ENCODE measurements at regions not wholly inside any gene's neighbourhood (a gene's known extent, or its start where the extent isn't known, plus 50 kb on each side); places are given as distances from the start of the nearest gene placed in this dataset.
A peak's percentile ranks its signal among the peaks of the same experiment; 100 is the strongest.

DNA sequence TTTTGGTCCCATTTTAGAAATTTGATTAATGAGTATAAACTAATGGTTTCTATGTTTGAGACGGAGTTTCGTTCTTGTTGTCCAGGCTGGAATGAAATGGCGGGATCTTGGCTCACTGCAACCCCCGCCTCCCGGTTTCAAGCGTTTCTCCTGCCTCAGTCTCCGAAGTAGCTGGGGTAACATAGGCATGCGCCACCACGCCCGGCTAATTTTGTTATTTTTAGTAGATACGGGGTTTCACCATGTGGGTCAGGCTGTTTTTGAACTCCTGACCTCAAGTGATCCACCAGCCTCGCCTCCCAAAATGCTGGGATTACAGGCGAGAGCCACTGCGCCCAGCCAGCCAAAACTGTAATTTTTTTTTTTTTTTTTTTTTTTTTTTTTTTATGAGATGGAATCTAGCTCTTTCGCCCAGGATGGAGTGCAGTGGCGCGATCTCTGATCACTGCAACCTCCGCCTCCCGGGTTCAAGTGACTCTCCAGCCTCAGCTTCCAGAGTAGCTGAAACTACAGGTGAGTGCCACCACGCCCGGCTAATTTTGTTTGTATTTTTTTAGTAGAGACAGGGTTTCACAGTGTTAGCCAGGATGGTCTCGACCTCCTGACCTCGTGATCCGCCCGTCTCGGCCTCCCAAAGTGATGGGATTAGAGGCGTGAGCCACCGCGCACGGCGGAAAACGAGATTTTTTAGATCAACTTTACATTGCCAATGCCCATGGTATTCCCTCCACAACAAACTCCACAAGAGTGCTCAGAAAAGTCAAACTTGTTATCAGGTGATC is 127.8 kb downstream of the HFE start:
- no peak for DNase-seq (ENCODE audit: low read depth in 3 of 3, low spot score in 1 of 3)

DNA sequence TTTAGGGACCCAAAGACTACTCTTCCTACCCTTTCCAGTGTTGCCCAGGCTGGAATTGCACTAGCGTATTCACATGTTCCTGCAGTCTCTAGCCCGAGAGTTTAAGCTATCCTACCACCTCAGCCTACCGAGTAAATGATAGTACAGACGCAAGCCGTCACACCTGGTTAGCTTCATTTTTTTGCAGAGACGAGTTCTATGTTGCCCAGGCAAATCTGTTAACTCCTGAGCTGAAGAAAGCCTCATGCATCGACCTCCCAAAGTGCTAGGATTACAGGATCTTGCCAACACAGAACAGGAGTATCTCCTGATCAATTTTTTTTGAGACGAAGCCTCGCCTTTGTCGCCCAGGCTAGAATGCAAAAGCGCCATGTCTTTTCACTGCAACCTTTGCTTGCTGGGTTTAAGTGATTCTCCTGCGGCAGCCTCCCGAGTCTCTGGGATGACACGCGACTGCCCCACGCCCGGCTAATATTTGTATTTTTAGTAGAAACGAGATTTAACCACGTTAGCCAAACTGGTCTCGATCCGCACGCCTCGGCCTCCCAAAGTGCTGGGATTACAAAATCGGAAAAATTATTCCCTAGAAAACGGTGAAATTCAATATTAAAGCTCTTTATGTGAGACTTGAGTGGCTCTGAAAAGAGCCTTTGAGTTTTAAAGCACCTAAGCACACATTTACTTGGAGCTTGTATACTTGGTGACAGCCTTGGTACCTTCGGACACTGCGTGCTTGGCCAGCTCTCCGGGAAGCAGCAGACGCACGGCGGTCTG is 128.5 kb downstream of the HFE start:
- DNase-seq (ENCODE audit: low read depth in 3 of 3, low spot score in 1 of 3): no peak

DNA sequence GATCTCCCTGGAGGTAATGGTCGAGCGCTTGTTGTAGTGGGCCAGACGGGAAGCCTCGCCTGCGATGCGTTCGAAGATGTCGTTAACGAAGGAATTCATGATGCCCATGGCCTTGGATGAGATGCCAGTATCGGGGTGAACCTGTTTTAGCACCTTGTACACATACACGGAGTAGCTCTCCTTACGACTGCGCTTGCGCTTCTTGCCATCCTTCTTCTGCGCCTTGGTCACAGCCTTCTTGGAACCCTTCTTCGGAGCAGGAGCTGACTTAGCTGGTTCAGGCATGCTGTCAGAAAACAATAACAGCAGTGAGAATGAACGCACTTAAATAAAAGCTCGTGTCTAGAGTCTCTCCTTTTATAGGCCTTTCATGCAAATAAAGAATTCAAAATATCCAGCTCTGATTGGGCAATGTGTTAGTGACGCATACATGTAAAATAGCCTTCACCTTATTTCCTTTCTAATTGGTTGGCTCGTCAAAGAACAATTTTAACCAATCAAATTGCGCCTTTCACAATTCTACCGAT is 129.2 kb downstream of the HFE start:
- DNase-seq (ENCODE audit: low read depth in 3 of 3, low spot score in 1 of 3): no peak

DNA sequence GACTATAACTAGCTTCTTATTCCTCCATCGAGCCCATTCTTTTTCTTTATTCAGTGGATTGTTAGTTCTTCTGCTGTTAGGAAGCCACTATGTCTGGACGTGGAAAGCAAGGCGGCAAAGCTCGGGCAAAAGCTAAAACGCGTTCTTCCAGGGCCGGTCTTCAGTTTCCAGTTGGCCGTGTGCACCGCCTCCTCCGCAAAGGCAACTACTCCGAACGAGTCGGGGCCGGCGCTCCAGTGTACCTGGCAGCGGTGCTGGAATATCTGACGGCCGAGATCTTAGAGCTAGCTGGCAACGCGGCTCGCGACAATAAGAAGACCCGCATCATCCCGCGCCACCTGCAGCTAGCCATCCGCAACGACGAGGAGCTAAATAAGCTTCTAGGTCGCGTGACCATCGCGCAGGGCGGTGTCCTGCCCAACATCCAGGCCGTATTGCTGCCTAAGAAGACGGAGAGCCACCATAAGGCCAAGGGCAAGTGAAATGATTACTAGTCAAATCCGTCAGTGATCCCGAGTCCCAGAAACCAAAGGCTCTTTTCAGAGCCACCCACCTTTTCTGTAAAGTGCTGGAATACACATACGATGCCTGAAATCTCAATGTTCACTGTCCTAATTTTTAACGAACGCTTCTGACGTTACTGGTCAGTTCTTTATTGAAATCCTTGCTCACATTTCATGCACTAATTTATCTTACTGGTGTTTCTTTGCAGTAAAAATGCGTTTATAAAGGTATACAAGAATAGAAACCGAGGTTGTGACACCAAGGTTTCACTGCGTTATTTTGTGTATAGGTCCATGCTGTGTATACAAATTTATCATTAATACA is 129.9 kb downstream of the HFE start:
- peak in 1 of 3 donors; percentile 49 for DNase-seq (ENCODE audit: low read depth in 3 of 3, low spot score in 1 of 3)

DNA sequence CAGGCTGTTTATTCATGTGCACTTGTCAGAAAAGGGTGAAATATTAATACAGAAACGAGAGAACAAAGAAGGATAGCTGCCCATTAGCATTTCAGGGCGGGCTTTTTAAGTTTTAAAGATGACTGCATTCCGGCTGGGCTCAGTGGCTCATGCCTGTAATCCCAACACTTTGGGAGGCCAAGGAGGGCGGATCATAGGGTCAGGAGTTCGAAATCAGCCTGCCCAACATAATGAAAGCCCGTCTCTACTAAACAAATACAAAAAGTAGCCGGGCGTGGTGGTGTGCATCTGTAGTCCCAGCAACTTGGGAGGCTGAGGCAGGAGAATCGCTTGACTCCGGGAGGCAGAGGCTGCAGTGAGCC is 130.5 kb downstream of the HFE start:
- DNase-seq (ENCODE audit: low read depth in 3 of 3, low spot score in 1 of 3): no peak

DNA sequence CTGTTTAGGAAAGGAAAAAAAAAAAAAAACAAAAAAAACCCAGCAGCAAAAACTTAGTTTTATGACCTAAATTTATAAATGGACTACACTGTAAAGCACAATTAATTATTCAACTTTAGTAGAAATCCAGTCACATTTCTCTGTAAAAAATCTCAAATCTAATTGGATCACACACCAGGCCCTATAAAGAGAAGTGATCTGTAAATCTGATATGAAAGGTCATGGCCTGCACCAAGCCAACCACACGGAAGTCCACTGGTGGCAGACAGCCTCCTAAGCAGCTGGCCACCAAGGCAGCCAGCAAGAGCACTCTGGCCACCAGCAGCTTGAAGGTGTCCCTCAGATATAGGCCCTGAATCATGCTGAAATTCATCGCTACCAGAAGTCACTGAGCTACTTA is 131.6 kb downstream of the HFE start:
- no peak for DNase-seq (ENCODE audit: low read depth in 3 of 3, low spot score in 1 of 3)

DNA sequence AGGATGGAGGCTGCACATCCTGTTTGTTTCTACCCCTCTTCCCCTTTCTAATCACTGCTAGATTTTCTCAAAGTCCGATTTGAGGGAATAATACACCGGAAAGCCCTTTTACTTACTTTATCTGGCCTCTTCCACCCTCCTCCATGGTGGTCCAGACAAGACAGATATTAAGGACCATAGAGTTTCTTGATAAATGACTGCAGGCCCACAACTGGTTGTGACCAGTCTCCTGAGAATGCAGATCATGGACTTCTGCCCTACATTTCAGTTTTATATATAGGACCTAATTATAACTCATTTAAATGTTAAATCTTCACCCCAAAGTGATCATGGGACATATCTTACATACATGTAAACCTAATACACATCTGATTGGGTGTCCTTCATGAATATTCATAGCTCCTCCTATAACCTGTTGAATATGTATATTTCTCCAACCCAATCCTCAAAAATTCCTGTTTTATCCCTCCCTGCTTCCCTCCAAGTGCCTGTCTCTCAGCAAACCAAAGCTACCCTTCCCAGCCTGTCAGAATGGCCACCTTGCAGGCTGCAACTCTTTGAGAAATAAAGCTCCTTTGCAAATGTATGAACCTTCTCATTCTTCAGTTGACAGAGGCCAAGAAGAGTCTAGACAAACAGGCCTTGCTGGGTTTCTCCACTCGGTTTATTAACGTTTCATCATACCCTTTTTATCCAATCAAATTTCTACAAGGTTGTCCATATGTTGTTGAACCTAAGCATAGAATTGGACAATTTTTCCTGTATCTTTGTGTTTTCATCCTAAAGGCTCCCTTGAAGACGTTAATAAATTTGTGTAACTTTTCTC is 133.1 kb downstream of the HFE start:
- DNase-seq (ENCODE audit: low read depth in 3 of 3, low spot score in 1 of 3): no peak

DNA sequence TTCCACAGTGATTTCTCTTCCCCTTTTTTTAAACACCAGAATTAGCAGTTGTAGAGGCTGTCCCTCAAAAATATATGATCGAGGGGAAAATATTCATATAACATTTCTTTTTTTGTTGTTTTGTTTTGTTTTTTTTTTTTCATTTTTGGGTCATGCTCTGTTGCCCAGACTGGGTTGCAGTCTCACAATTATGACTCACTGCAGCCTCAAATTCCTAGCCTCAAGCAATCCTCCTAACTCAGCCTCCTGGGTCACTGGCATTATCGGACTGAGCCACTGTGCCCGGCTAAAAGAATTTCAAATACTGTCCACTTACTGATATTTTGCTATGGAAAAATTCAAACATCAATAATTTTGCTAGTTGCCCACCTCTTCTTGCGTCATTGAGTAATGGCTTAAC is 134.0 kb downstream of the HFE start:
- DNase-seq (ENCODE audit: low read depth in 3 of 3, low spot score in 1 of 3): no peak

DNA sequence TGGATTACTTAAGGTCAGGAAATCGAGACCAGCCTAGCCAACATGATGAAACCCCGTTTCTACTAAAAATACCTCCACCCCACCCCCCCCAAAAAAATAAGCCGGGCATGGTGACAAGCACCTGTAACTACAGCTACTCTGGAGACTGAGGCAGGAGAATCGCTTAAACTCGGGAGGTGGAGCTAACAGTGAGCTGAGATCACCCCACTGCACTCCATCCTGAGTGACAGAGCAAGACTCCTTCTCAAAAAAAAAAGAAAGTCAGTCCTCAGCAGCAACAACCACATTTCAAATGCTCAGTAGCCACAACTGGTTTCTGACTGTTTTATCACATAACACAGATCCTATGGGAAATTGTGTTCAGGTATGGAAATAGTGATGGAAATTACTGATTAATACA is 135.3 kb downstream of the HFE start:
- no peak for DNase-seq (ENCODE audit: low read depth in 3 of 3, low spot score in 1 of 3)

DNA sequence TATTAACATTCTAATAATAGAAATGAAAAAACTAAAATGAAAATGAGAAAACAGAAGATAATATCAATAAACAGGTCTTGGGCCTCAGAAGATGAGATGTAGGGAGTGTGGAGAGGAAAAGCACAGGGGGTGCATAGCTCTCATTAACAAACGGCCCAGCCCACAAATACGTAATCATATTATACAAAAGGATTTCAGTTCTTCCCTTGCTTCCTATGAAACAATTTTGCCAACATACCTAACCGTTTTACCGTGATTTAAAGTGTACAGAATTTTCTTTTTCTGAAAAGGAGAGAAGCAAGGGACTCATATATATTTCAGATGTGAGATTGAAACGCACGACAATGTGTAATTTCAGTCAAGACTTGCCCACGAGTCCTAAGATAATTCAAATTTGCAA is 136.0 kb downstream of the HFE start:
- DNase-seq (ENCODE audit: low read depth in 3 of 3, low spot score in 1 of 3): no peak

DNA sequence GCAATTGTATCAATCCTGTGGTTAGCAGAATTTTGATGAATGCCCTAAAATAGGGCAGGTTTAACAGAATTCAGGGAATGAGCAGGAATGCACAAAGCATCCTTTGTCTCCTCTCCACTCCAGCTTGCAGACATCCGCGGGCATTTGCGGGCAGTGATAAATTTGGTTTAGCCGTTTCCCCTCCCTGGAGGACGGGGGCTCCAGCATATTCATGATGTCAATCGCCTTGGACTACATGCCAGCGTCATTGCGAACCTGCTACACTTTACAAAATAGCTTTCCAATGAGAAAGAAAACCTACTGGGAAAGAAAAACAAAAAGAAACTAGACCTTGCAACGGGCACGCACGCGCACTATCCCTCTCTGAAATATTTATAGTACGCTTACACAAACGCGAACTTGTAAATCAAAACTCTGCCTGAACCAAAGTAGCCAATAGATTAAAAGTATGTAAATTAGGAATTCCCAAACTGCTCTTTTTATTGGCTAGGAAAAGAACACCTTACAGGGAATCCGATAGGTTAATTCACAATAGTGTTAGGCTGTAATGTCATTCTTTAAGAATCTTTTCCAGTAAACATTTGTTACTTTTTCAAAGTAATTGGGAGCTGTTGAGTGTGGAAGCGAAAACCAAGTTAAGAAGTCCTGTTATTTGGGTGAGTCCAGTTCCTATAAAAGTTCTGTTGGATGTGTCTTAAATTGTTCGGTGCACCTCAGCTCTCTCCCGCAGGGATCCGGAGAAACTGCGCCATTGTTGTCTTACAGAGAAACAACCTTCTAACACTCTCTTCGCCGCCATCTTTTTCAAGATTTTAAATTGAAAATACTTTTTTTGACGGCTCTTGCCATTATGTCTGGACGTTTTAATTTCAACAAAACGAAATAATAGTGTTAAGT is 136.7 kb downstream of the HFE start:
- peak in 1 of 3 donors; percentile 15 for DNase-seq (ENCODE audit: low read depth in 3 of 3, low spot score in 1 of 3)

DNA sequence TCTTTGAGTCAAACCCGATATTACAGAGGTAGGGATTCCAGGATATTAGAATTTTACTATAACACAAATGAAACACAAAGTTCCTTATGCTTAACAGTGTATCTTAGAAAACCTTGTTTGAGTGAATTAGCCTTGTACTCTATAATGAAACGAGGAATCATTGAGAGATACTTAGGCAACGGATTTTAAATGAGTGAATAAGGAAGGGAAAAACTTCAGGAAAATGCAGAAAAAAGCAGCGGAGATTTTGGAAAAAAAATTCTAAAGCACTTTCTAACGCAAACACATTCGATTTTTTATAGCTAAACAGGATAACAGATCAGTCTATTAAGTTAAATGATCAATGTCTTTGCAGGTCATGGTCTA is 137.3 kb downstream of the HFE start:
- no peak for DNase-seq (ENCODE audit: low read depth in 3 of 3, low spot score in 1 of 3)

DNA sequence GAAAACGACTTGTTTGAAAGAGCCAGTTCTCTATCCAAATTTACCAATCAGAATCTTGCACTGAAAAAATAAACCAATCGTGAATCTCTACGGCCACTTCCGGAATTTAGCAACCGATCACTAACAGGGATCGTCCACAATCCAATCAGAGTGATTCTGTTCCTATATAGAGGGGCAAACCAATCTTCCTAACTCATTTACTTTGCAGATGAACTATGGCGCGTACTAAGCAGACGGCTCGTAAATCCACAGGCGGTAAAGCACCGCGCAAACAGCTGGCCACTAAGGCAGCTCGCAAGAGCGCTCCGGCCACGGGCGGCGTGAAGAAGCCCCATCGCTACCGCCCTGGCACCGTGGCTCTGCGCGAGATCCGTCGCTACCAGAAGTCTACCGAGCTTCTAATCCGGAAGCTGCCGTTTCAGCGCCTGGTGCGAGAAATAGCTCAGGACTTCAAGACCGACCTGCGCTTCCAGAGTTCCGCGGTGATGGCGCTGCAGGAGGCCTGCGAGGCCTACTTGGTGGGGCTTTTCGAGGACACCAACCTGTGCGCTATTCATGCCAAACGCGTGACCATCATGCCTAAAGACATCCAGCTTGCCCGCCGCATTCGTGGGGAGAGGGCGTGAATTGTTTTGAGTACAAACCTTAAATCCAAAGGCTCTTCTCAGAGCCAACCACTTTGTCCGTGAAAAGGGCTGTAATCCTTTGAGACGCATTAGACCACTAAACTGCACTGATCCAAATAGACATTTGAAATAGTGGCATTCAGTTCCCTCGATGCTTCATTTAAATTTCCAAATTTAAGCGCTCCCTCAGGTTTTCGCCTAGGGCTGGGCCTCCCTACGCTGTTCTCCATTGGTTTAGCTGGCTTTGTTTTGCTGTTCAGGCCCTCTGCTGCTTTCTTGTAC is 138.0 kb downstream of the HFE start:
- DNase-seq (ENCODE audit: low read depth in 3 of 3, low spot score in 1 of 3): no peak

DNA sequence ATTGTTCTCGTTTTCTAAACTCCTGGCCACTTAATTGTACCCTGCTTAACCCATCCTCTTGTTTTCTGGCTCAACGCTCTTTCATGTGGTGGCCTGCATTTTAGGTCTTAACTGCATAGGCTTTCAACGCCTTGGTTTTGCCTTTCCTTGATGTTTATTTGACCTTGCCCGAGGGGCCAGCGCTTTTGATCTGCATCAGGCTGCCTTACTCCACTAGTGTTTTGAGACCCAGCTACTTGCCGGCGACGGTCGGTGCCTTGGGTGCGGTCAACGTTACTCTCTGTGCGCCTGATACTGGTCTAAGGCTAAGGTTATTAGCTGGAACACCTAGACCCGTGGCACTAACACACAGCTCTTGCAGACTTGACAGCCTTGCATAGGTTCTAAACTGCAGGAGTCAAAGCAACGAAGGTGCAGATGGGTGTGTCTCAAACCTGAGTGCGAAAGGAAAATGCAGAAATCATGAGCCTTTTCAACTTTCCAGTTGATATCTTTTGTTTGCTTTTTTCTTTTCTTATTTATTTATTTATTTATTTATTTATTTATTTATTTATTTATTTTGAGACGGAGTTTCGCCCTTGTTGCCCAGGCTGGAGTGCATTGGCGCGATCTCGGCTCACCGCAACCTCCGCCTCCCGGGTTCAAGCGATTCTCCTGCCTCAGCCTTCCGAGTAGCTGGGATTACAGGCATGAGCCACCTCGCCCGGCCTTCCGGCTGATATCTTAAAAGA is 138.8 kb downstream of the HFE start:
- DNase-seq (ENCODE audit: low read depth in 3 of 3, low spot score in 1 of 3): no peak

DNA sequence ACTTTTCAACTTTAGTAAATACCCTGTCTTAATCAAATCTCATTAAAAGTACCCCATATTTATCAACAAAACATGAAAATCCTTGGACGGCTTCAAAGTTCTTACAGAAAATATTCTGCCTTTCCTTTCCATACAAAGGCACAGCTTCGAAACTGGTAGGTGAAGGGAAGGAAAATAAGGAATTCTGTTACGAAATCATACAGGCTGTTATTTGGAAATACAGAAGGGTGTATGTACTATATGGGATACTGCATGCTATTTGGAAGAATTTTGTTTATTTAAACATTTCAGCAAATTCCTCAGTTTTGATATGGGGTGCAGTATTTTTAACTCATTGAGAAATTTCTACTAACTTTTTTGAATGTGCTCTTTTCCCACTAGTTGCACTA is 138.4 kb upstream of the BTN3A2 start:
- DNase-seq (ENCODE audit: low read depth in 3 of 3, low spot score in 1 of 3): no peak

DNA sequence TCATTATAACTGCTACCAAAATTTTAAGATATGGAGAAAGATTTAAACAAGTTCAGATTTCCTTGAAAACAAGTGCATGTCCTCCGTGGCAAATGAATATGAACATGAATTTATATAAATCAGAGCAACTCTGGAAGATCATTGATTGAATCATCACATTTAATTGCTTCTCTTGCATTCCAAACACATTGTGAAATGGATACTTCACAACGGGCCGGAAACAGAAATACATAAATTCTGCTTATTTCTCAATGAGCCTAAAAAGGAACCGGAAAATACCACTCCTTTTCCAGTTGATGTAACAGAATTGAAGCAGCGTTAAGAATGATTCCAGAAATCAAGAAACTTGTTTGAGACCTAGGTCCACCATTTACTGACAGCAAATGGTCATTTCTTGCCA is 134.6 kb upstream of the BTN3A2 start:
- no peak for DNase-seq (ENCODE audit: low read depth in 3 of 3, low spot score in 1 of 3)

DNA sequence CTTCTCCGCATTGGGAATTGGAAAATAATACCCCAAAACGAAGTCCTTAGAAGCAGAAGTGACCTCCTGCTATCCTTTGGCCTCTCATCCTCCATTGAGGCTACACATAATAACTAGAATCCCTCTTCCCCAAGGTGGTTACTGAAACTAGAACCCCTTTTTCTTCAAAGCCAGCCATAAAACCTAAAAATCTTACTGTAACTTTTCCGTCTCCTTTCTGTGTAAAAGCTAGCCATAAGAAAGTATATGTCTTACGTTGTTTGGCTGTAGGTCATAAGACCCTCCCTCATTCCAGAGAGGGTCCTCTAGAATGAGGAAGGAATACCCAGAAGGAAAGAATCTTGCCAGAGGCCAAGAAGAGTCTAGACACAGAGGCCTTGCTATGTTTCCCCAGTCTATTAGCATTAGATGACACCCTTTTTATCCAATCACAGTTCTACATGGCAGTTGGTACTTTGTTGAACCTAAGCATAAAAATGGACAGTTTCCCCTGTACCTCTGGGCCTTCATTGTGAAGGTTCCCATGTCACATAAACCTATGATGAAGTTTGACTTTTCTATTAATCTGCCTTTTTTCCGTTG is 133.9 kb upstream of the BTN3A2 start:
- no peak for DNase-seq (ENCODE audit: low read depth in 3 of 3, low spot score in 1 of 3)

Measured in stimulated activated CD4-positive, alpha-beta T cell treated with anti-CD3 and anti-CD28 coated beads, TNF-alpha, amount 100 ng/mL, for 1 hour (primary cell).